Right lobe of liver (tissue), 6 donors: ENCODE measurements at regions not wholly inside any gene's neighbourhood (a gene's known extent, or its start where the extent isn't known, plus 50 kb on each side); places are given as distances from the start of the nearest gene placed in this dataset.

Experiments used
- ATAC-seq, 4 donors: fragments of 200-7000 bp; cut with Tn5 transposase; one replicate each; pipeline ENCODE4 v1.9.1; 2020; ENCODE audit warnings: mild to moderate bottlenecking in 4 of 4, moderate library complexity in 4 of 4
- DNase-seq, 3 donors: peaks; one replicate each; pipeline ENCODE4 v3.0.0-alpha.2; 2020
- H3K27ac ChIP-seq, 3 donors: fragments of 200-600 bp; one replicate each; pipeline ENCODE4 v1.8.0; 2022
- H3K27me3 ChIP-seq, 2 donors: fragments of 200-600 bp; one replicate each; pipeline ENCODE4 v1.8.0; 2022
- H3K36me3 ChIP-seq, 4 donors: fragments of 200-600 bp; sonication (generic) in 1 of 4; one replicate each; pipeline versions ENCODE4 v1.5.1 to v1.8.0; 2017 to 2022; ENCODE audit warnings: control low read depth in 1 of 4
- H3K4me1 ChIP-seq, 4 donors: fragments of 200-600 bp; sonication (generic) in 1 of 4; one replicate each; pipeline versions ENCODE4 v1.5.1 to v1.8.0; 2017 to 2022; ENCODE audit warnings: control low read depth in 1 of 4
- H3K4me3 ChIP-seq, 3 donors: fragments of 200-600 bp; one replicate each; pipeline ENCODE4 v1.8.0; 2022
- H3K9me3 ChIP-seq, 4 donors: fragments of 200-600 bp; sonication (generic) in 1 of 4; one replicate each; pipeline versions ENCODE4 v1.5.1 to v1.8.0; 2017 to 2022; ENCODE audit warnings: control low read depth in 1 of 4
- POLR2A ChIP-seq: fragments of 450-650 bp; IDR thresholded peaks from one replicate; pipeline ENCODE4 v1.6.1; 2017; ENCODE audit warnings: antibody characterized with exemption, mild to moderate bottlenecking
- WGBS: methylation state at CpG from one replicate; pipeline ENCODE4 v1.1.6; 2018; ENCODE audit warnings: low coverage, low lambda C conversion rate; ENCODE audit not compliant: insufficient coverage; ENCODE audit errors: missing lambda C conversion rate; 5-methylcytosine and 5-hydroxymethylcytosine counted together
- intact Hi-C, 2 donors: fragments of 100-400 bp; cut with DNase I; formaldehyde crosslinking; loops; one replicate each; pipeline versions ENCODE4 v1.11.2 to v1.14.1; 2022
- TF ChIP-seq, protein P1 (sequence below), 4 donors: fragments of 200-600 bp in 3 of 4; fragments of 450-650 bp in 1 of 4; IDR thresholded peaks; one replicate each; pipeline versions ENCODE4 v1.5.1 to v1.8.0; 2016 to 2022; ENCODE audit warnings: antibody characterized with exemption in 4 of 4, mild to moderate bottlenecking in 2 of 4
- donor health status: DM: no; HTN: yes; CAD: no.
- donor health status: DM: no; HTN: no; CAD: no.
- donor health status: DM: no; HTN: no; CAD: no.
- donor health status: DM: no; HTN: yes; CAD: no.
- donor health status: DM: no; HTN: yes; CAD: no.

DNA sequence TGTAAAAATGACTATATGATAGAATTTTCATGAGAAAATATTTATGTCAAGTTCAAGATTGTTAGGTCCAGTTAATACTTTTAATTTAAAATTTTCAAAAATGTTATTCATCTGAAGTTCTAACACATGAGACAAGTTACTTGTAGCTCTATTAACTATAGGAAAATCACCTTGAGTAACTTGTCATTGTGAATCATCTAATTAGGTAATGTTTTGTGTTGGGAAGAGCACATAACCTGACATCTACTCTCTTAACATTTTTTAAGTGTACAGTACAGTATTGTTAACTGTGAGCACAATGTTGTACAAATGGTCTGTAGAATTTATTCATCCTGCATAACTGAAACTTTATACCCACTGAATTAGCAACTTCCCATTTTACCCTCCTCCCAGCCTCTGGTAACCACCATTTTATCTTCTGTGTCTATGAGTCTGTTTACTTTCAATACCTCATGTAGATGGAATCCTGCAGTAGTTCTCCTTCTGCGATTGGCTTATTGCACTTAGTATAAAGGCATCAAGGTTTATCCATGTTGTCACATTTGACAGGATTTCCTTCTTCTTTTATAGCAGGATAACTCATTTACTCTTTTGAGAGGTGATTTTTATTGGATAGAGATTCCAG is 54.6 kb downstream of the ARL4A start:
- no peaks in the 10 kb centered on the region for H3K9me3 ChIP-seq
- no peak for TF ChIP-seq POLR2A
- TF ChIP-seq, protein P1, sequence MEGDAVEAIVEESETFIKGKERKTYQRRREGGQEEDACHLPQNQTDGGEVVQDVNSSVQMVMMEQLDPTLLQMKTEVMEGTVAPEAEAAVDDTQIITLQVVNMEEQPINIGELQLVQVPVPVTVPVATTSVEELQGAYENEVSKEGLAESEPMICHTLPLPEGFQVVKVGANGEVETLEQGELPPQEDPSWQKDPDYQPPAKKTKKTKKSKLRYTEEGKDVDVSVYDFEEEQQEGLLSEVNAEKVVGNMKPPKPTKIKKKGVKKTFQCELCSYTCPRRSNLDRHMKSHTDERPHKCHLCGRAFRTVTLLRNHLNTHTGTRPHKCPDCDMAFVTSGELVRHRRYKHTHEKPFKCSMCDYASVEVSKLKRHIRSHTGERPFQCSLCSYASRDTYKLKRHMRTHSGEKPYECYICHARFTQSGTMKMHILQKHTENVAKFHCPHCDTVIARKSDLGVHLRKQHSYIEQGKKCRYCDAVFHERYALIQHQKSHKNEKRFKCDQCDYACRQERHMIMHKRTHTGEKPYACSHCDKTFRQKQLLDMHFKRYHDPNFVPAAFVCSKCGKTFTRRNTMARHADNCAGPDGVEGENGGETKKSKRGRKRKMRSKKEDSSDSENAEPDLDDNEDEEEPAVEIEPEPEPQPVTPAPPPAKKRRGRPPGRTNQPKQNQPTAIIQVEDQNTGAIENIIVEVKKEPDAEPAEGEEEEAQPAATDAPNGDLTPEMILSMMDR (IDR thresholded peaks at IDR 0.05) = no peak
- WGBS = 38% methylated on average over 1 of the region's 1 CpG
- intact Hi-C loops = no loop called here
- no peak for ATAC-seq
- H3K36me3 ChIP-seq = no peaks in the 10 kb centered on the region
- H3K4me3 ChIP-seq = no peak overlapping the region
- no peak overlapping the region for H3K27ac ChIP-seq
- H3K27me3 ChIP-seq = no peaks in the 10 kb centered on the region
- DNase-seq = no peak
- no peaks in the 10 kb centered on the region for H3K4me1 ChIP-seq

DNA sequence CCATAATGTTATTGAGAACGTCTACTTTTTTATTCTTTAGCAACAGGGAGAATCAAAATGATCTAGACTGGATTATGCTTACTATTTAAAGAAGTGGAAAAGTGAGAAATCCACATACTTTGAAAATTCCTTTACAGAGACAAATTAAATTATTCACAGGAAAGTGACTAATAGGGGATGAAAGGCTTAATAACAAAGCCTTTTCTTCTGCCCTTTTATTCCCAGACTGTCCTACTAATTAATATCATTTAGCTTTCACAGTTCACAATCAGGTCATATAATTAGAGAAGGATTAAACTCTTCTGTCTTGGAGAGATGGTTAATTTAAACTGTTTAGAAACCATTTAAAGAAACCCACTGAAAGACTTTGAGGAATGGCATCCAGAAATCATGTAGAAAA is 58.8 kb downstream of the ARL4A start:
- intact Hi-C loops = no loop called here
- H3K27ac ChIP-seq = no peak overlapping the region
- H3K27me3 ChIP-seq = no peaks in the 10 kb centered on the region
- H3K4me1 ChIP-seq = no peaks in the 10 kb centered on the region
- TF ChIP-seq POLR2A = no peak
- H3K4me3 ChIP-seq = no peak overlapping the region
- ATAC-seq (no peak), DNase-seq (no peak)
- no peaks in the 10 kb centered on the region for H3K9me3 ChIP-seq
- 11% methylated on average over 1 of the region's 1 CpG for WGBS
- no peaks in the 10 kb centered on the region for H3K36me3 ChIP-seq

DNA sequence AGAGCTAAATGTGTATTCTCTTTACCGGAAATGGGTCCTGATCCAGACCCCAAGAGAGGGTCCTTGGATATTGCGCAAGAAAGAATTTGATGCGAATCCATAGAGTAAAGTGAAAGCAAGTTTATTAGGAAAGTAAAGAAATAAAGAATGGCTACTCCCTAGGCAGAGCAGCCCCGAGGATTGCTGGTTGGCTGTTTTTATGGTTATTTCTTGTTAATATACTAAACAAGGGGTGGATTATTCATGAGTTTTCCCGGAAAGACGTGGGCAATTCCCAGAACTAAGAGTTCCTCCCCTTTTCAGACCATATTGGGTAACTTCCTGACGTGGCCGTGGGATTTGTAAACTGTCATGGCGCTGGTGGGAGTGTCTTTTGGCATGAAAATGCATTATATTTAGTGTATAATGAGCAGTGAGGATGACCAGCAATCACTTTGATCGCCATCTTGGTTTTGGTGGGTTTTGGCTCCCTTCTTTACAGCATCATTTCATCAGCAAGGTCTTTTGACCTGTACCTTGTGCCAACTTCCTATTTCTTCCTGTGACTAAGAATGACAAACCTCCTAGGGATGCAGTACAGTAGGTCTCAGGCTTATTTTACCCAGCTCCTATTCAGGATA is 60.4 kb downstream of the ARL4A start:
- no peak overlapping the region for H3K27ac ChIP-seq
- 79% methylated on average over 6 of the region's 10 CpGs for WGBS
- TF ChIP-seq, protein P1 (IDR thresholded peaks at IDR 0.05) = no peak
- TF ChIP-seq POLR2A = no peak

DNA sequence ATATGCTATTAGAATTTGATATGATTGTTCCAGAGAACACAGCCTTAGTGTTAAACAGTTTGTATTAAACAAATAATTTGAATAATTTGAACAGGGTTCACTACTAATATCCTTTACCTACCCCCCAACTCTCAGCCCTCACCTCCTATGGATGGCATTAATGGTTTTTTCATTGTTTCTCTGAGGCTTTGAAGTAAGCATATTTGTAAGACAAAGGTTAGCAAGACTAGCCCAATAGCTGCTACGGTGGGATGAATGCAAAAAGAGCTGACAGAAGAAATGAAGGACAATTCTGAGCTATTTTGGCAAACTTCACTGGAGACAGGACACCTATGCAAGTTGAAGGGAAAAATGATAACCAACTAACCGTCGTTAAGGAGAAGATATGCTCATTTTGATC is 61.6 kb downstream of the ARL4A start:
- H3K4me1 ChIP-seq = no peaks in the 10 kb centered on the region
- H3K4me3 ChIP-seq = no peak overlapping the region
- intact Hi-C loops = no loop called here
- H3K27ac ChIP-seq = no peak overlapping the region
- no peaks in the 10 kb centered on the region for H3K36me3 ChIP-seq
- H3K9me3 ChIP-seq = no peaks in the 10 kb centered on the region
- DNase-seq (no peak), ATAC-seq (no peak)
- no peaks in the 10 kb centered on the region for H3K27me3 ChIP-seq
- 66% methylated on average over 3 of the region's 3 CpGs for whole genome bisulfite sequencing
- TF ChIP-seq, protein P1 (IDR thresholded peaks at IDR 0.05) = no peak
- TF ChIP-seq POLR2A = no peak

More for the DNA sequence above, 60.4 kb downstream of the ARL4A start:
- Histone ChIP-seq H3K4me1 (no peaks in the 10 kb centered on the region), H3K4me3 (no peak overlapping the region), H3K36me3 (no peaks in the 10 kb centered on the region), H3K9me3 (no peaks in the 10 kb centered on the region), H3K27me3 (no peaks in the 10 kb centered on the region)
- intact Hi-C loops = no loop called here
- DNase-seq (no peak), ATAC-seq (no peak)

DNA sequence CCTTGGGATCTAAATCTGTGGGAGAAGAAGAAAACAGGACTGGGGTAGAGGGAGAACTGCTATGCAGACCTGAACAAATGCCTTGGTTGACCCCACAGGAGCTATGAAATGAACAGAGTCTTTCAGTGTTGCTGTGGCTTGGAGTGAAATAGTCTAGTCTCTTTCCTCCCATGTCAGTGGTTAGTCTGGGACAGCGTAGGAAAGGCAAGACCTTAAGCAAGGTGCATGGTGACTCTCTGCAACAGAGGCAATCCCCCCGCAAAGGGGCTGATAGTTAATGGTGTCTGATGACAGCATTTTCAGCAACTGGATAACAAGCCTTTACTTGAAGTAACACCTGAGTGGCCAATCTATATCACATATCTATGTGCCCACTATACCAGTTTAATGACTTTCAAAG is 62.3 kb downstream of the ARL4A start:
- Histone ChIP-seq H3K27ac (no peak overlapping the region), H3K27me3 (no peaks in the 10 kb centered on the region), H3K9me3 (no peaks in the 10 kb centered on the region), H3K36me3 (no peaks in the 10 kb centered on the region), H3K4me1 (no peaks in the 10 kb centered on the region), H3K4me3 (no peak overlapping the region)
- no CpG with 5 or more reads among the region's 2 CpGs for WGBS
- DNase-seq (no peak), ATAC-seq (no peak)
- intact Hi-C loops = no loop called here
- TF ChIP-seq, protein P1 (IDR thresholded peaks at IDR 0.05) = no peak
- no peak for TF ChIP-seq POLR2A
